GM18951 (cell line): ENCODE measurements at regions not wholly inside any gene's neighbourhood (a gene's known extent, or its start where the extent isn't known, plus 50 kb on each side); places are given as distances from the start of the nearest gene placed in this dataset.

Experiments
- POLR2A ChIP-seq: IDR thresholded peaks from 4 replicates; pipeline ENCODE4 v1.6.1; 2011; ENCODE audit warnings: mild to moderate bottlenecking; ENCODE audit not compliant: insufficient read length, insufficient read depth; ENCODE audit errors: extremely low read depth
- in situ Hi-C: fragments of 300-500 bp; cut with MboI; formaldehyde crosslinking; loops from one replicate; pipeline ENCODE4 v1.12.0; 2022; ENCODE audit warnings: low sequenced_read_pairs, mixed read lengths, inconsistent platforms; ENCODE audit not compliant: unreplicated experiment

- in situ Hi-C loops: no loop called here
- TF ChIP-seq POLR2A: no peak
Observed at GRCh38 chr2:153027533-153027932, 309.1 kb downstream of the ARL6IP6 start.

- no peak for TF ChIP-seq POLR2A
- in situ Hi-C loops: no loop called here
Observed at GRCh38 chr2:153020201-153020600, 301.8 kb downstream of the ARL6IP6 start.

GRCh38 chr2:153005071-153005730 is 286.8 kb downstream of the ARL6IP6 start:
- in situ Hi-C loops: no loop called here
- no peak for TF ChIP-seq POLR2A

GRCh38 chr2:153004627-153005026 is 286.2 kb downstream of the ARL6IP6 start:
- in situ Hi-C loops: no loop called here
- no peak for TF ChIP-seq POLR2A

GRCh38 chr2:152974146-152974545 is 255.7 kb downstream of the ARL6IP6 start:
- no peak for TF ChIP-seq POLR2A
- in situ Hi-C loops: no loop called here

- TF ChIP-seq POLR2A: no peak
- in situ Hi-C loops: no loop called here
Observed at GRCh38 chr2:152971685-152972084, 253.3 kb downstream of the ARL6IP6 start.

- TF ChIP-seq POLR2A: no peak
- in situ Hi-C loops: no loop called here
Observed at GRCh38 chr2:152962446-152962845, 244.0 kb downstream of the ARL6IP6 start.

- in situ Hi-C loops: no loop called here
- no peak for TF ChIP-seq POLR2A
Observed at GRCh38 chr2:152961351-152961750, 242.9 kb downstream of the ARL6IP6 start.

- TF ChIP-seq POLR2A: no peak
- in situ Hi-C loops: no loop called here
Observed at GRCh38 chr2:152950126-152950525, 231.7 kb downstream of the ARL6IP6 start.

- no peak for TF ChIP-seq POLR2A
- in situ Hi-C loops: loop anchor here (25.0 kb wide), 1 partner anchor 568 kb away; no protein-coding TSS in a partner anchor
Observed at GRCh38 chr2:152944099-152944498, 225.7 kb downstream of the ARL6IP6 start.

GRCh38 chr2:152942940-152943440 is 224.6 kb downstream of the ARL6IP6 start:
- in situ Hi-C loops: loop anchor here (25.0 kb wide), 1 partner anchor 569 kb away; no protein-coding TSS in a partner anchor

GRCh38 chr2:152930501-152930900 is 212.1 kb downstream of the ARL6IP6 start:
- in situ Hi-C loops: loop anchor here (25.0 kb wide), 1 partner anchor 582 kb away; no protein-coding TSS in a partner anchor
- no peak for TF ChIP-seq POLR2A

More at GRCh38 chr2:152942940-152943440, 224.6 kb downstream of the ARL6IP6 start:
- TF ChIP-seq POLR2A: no peak

GRCh38 chr2:152929628-152930027 is 211.2 kb downstream of the ARL6IP6 start:
- in situ Hi-C loops: loop anchor here (25.0 kb wide), 1 partner anchor 583 kb away; no protein-coding TSS in a partner anchor
- TF ChIP-seq POLR2A: no peak
